HG03439 (cell line): ENCODE measurements at regions not wholly inside any gene's neighbourhood (a gene's known extent, or its start where the extent isn't known, plus 50 kb on each side); places are given as distances from the start of the nearest gene placed in this dataset.

Experiments used
- ATAC-seq: cut with Tn5 transposase; IDR thresholded peaks from one replicate; pipeline ENCODE4 v1.9.1; 2021; ENCODE audit warnings: mild to moderate bottlenecking, moderate library complexity; ENCODE audit not compliant: unreplicated experiment

- ATAC-seq = no peak
Observed at GRCh38 chr5:68529581-68529980, 314.0 kb downstream of the PIK3R1 start.

- ATAC-seq = no peak
Observed at GRCh38 chr5:68531970-68532369, 316.4 kb downstream of the PIK3R1 start.

GRCh38 chr5:68533051-68533450 is 317.5 kb downstream of the PIK3R1 start:
- ATAC-seq = no peak

GRCh38 chr5:68533571-68534084 is 318.1 kb downstream of the PIK3R1 start:
- no peak for ATAC-seq

- no peak for ATAC-seq
Observed at GRCh38 chr5:68534131-68534940, 318.8 kb downstream of the PIK3R1 start.

GRCh38 chr5:68534956-68535520 is 319.5 kb downstream of the PIK3R1 start:
- ATAC-seq = no peak

- no peak for ATAC-seq
Observed at GRCh38 chr5:68538814-68539420, 323.4 kb downstream of the PIK3R1 start.

GRCh38 chr5:68540798-68541590 is 325.4 kb downstream of the PIK3R1 start:
- no peak for ATAC-seq

- no peak for ATAC-seq
Observed at GRCh38 chr5:68542207-68542606, 326.7 kb downstream of the PIK3R1 start.

GRCh38 chr5:68543212-68543611 is 327.7 kb downstream of the PIK3R1 start:
- ATAC-seq = no peak

- ATAC-seq = no peak
Observed at GRCh38 chr5:68544091-68544647, 328.6 kb downstream of the PIK3R1 start.

- ATAC-seq = no peak
Observed at GRCh38 chr5:68544648-68545552, 329.3 kb downstream of the PIK3R1 start.

GRCh38 chr5:68545636-68546295 is 330.2 kb downstream of the PIK3R1 start:
- ATAC-seq = no peak

GRCh38 chr5:68547056-68547455 is 331.5 kb downstream of the PIK3R1 start:
- ATAC-seq = no peak

GRCh38 chr5:68547622-68548021 is 332.1 kb downstream of the PIK3R1 start:
- ATAC-seq = no peak

- ATAC-seq = no peak
Observed at GRCh38 chr5:68548959-68549676, 333.6 kb downstream of the PIK3R1 start.

- no peak for ATAC-seq
Observed at GRCh38 chr5:68550015-68550414, 334.5 kb downstream of the PIK3R1 start.

- no peak for ATAC-seq
Observed at GRCh38 chr5:68551436-68551835, 335.9 kb downstream of the PIK3R1 start.
